GM19238 (cell line): ENCODE measurements at regions not wholly inside any gene's neighbourhood (a gene's known extent, or its start where the extent isn't known, plus 50 kb on each side); places are given as distances from the start of the nearest gene placed in this dataset.
"Not testable (repeated sequence)": the region's sequence is repeated elsewhere in the genome, so short reads cannot be mapped to it uniquely, and the experiment has no call there.

ENCODE experiments used
- DNase-seq: peaks from one replicate; pipeline ENCODE4 v3.0.0; 2011; ENCODE audit warnings: low spot score; ENCODE audit not compliant: insufficient read length

DNA sequence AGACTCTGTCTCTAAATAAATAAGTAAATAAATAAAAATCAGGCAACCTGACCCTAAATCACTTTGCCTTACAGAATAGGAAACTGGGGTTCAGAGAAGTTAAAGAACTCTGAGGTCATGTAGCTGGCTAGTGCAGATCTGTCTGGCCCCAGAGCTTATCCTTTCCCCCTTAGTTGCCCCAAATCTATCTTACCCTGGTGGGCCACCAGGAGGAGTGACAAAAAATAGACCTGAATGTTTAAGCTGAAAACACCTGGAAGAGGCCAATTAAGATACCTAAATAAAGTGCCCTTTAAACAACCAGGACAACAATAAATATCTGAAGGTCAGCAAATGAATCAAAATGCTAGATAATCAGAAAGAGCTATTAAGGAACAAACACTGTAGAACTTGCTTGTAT is 59.7 kb downstream of the TEX35 start:
- DNase-seq = no peak

DNA sequence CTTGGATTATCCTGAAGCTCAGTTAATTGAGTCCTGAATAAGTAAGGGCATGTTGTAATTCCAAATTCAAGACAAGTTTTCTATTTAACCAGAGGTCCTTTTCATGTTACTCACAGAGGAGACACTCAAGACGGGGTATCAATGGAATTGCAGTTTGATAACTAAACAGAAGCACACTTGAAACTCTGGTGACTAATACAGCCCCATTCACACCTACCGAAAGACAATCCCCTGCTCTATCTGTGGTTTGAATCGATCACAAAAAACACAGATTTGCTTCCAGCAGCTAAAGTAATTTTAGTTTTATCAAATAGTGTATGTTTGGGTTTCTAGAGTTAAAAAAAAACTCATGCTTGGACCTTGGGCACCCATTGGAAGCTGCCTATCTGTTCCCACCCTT is 60.4 kb downstream of the TEX35 start:
- no peak for DNase-seq

DNA sequence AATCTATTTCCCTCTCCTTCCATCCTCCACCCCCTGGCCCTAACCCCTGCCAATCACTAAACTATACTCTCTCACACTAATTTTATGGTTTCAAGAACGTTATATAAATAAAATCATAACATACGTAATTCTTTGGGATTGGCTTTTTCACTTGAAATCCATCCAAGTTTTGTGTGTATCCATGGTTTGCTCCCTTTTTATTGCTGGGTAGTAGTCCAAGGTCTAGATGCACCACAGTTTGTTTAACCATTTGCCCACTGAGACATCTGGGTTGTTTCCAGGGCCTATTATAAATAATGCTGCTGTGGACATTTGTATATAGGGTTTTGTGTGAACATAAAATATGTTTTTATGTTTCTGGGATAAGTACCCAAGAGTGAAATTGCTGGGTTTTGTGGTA is 61.4 kb downstream of the TEX35 start:
- no peak for DNase-seq

DNA sequence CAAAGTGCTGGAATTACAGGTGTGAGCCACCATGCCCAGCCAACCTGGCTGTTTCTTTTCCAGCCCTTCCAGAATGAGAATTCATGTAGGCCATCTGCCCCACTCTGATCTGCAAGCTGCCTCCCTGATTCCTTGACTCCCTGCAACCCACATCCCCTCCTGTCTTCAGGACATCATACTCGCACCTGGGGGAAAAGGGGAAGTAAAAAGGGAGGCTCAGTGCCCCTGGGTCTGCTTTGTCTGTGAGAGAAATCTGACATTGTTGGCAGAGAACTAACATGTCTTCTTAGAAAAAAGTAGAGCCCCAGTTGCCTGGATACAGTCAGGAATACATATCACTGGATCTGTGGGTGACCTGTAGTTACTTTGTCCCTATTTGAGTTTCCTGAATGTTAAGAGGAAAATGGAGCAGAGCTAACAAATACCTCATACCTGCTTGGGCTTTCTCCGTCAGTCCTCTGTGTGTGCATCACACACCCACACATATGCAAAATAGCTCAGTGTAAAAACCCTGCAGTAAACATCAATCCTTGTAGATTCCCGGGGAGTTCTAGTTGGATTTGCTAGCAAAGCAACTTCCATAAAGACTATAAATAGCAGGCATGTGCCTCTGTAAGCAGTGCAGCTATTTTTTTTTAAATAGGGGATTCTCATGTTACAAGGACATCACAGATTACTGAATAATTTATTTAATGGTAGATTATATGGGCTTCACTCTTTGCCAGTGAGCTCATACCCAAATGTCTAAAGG is 62.9 kb downstream of the TEX35 start:
- no peak for DNase-seq

DNA sequence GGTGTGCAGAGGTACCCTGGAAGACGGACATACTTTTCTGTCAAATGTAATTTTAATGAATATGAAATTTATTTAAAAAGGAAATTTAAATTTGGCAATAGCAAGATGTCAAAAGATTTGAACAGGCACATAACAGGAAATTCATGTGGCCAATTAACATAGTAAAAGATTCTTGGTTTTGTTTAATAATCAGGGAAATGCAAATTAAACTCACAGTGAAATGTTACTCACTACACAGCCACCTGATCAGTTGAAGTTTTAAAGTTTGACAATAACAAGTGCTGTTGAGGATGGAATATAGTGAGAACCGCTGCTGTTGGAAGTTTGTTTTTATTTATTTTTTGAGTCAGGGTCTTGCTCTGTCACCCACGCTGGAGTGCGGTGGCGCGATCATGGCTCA is 63.9 kb downstream of the TEX35 start:
- DNase-seq = no peak

DNA sequence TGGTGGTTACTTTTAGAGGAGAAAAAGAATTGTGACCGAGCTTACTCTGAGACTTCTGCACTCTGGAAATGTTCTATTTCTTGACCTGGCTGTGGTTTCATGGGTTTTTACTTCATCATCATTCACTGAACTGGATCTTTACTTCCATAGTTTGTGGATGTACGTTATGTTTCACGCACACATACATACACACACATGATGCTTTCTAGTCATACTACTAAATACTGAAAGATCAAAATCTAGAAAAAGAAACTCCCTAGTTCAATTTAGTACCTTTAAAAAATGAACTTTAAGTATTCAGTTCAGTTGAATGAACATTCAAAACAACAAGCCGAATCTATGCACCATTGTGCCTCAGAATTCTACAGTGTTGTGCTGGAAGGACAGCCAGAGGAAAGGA is 65.0 kb downstream of the TEX35 start:
- DNase-seq = no peak

DNA sequence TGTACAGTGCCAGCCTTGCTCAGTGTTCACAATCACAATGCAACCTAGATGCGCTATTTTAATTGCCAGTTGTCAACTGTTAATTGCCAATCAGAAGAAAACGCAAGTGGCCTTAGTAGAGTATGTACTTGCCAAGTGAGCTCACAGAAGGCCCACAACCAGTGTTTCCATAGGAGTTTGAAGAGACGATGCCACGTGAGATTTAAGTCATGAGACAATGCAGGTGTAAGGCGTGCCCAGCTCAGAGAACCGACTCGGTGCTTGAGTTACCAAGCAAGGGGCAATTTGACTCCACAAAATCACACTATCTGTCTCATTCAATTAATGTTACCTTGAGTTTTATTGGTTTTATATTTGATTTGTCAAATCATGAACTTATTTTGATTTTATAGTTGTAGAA is 65.6 kb downstream of the TEX35 start:
- no peak for DNase-seq

DNA sequence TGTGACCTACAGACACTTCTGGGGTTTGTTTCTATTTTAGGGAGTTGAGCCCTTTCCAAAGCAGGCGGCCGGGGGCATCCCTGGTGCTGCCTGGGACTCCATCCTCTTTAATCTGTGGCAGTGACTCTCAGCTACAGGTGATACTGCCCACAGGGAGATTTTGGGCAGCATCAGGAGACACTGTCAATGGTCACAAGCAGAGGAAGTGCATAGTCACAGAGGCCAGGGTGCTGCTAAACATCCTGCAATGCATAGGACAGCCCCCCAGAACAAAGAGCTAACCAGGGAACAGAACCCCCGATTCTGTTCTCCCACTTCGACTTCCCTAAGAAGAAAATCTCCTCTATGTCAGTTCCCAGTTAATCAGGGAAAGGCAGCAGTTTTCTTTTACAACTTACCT is 66.2 kb downstream of the TEX35 start:
- no peak for DNase-seq

DNA sequence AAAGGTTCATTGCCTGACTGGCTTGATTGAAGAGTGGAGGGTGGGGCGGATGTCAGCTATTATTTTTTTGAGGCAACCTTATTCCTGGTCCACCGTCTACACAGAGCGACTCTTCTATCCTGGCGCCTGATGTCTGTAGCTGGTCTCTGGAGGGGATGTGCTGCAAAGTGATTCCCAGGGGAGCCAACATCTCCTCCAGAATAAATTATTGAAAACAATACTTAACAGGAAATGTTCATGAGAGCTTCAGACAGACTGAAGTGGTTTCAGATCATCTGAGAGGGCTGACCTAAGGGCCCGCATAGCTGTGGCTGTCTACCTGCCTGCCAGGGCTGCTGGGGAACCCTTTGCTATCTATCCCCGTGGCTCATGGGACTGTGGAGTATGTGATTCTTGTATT is 66.7 kb downstream of the TEX35 start:
- DNase-seq = no peak

DNA sequence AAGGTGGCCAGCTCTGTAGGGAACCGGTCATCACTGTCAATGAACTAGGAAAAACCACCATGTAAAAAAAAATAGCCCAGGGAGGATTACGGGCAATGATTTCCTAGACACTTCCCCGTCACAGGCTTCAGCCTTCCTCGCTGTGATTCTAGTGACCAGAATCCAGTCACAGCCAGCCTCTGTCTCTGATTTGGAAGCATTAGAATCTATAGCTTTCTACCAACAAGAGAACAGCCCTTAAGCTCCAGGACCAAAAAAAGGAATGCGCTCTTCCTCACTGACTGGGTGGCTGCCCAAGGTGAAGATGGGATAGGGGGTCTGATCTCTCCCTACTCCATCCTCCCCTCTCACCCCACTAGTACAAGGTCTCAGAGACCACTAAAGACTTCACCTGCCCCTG is 67.2 kb downstream of the TEX35 start:
- no peak for DNase-seq

DNA sequence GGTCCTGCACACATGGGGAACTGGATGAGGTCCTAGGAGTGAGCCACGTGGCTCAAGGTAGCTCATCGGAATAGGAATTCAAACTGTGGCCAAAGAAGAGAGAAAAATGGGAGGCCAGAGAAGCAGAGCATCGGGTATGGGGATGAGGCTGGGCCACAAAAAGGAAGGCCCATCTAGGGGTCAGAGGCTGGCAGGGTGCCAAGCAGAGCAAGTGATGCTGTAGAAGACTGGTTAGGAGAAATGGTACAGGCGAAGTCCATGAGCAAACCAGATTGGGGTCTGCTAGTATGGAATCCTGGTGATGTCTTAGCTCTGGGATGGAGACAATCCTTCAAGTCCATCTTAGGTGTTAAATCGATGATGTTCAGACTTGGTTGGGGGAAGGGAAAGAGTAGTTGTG is 68.0 kb downstream of the TEX35 start:
- no peak for DNase-seq

DNA sequence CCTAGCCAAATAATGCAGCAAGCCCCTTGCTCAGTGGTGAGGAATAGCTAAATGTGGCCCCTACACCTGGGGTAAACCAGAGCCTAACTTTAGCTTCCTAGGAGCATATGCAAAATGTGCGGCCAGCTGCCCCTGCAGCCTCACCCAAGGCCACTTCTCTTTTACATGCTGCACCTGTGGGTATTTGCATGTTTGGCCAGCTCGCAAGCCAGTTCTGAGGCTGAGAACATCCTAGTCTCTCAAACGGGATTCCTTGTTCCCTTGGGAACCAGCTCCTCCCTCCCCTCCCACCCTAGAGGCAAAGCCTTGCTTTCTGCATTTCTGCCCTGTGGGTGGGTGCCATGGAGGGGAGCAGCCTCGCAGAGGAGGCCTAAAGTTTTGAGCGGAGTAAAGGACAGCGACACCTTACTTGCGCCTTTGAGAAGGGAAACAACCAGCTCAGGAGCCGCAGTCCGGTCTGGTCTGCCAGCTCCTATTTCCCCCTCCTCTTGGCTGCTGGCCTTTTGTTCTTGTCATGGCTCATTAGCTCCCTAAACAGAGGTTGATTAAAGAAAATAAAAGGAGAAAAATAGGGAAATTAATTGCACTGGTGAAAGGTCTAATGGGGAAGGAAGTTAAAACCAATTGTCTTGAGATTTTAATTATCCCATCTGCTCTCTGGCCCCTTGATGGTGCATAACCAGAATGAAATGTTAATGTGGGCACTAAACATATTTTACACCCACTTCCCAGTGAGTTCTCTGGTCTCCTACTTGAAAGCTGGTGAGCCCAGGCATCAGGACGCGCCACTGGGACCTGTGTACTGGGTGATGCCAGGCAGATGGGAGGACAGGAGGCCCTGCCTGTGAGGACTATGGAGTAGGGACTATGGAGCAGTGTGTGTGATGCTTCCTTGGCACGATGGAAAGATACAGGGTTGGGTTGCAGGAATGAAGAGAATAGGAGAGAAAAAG is 68.7 kb downstream of the TEX35 start:
- DNase-seq = no peak

DNA sequence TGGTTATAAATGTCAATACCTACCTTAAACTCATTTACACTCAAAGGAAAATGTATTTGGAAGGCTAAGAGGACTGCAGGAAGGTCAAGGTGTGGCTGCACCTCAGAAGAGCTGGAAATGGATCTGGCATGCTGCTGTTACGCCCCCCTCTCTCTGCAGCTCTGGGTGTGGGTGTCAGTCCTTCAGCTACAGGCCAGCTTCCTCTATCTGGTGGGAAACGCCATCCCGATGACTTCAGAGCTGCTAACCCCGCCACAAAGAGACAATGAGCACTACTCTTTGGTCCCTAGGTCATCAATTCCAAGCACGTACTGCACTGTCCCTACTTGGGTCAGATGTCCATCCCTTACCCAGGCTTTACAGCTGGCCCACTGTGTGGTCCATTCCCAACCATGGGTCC is 74.2 kb downstream of the TEX35 start:
- no peak for DNase-seq

DNA sequence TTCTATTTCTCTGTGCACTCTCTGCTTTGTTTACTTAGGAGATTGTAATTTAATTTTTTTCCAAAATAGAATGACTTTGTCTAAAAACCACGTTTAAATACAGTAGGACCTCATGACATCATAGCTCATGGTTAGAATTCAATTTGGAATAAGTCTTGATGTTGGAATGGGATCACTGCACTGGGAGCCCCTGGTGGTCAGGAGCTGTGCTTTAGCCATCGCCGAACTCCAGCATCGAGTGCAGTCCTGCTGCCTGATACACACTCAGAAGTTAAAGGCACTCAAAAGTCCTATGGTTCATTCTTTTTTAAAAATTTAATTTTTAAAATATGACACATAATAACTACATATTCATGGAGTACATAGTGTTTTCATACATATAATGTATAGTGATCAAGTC is 75.1 kb downstream of the TEX35 start:
- no peak for DNase-seq

DNA sequence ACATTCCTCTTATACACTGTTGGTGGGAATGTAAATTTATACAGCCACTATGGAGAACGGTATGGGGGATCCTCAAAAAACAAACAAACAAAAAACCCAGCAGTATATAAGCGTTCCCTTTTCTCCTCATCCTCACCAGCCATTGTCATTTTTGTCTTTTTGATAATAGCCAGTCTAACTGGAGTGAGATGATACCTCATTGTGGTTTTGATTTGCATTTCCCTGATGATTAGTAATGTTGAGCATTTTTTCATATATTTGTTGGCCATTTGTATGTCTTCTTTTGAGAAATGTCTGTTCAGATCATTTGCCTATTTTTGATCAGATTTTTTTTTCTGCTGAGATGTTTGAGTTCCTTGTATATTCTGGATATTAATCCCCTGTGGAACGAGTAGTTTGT is 76.1 kb downstream of the TEX35 start:
- not testable (repeated sequence) for DNase-seq

DNA sequence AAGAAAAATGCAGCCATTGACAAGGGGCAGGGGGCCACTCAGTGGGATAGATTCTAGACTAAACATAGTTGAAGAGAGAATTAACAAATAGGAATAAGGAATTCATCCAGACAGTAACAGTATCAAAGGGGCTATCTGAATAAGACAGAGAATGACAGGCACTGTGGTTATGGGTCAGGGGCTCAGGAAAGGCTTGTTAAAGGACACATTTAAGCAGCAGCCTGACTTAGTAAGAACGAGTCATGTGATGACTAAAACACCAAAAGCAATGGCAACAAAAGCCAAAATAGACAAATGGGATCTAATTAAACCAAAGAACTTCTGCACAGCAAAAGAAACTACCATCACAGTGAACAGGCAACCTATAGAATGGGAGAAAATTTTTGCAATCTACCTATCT is 78.9 kb downstream of the TEX35 start:
- not testable (repeated sequence) for DNase-seq

DNA sequence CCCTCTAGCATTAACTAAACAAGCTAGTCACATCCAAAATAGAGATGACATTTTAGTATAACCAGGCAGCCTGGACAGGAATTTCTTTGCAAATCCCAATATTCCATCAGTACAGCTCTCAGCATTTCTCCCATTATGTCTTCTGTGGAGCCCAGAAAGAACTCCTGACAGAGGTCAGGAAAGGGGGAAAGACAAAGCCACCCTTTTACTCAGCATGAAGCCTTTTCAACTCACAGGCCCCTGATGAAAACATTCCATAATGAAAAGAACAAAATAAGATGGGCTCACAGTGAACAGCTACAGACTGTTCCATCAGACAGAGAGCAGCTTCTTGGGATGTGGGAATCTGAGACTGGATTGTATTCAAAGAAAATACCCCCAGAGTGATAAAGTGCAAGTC is 80.6 kb downstream of the TEX35 start:
- DNase-seq = no peak

DNA sequence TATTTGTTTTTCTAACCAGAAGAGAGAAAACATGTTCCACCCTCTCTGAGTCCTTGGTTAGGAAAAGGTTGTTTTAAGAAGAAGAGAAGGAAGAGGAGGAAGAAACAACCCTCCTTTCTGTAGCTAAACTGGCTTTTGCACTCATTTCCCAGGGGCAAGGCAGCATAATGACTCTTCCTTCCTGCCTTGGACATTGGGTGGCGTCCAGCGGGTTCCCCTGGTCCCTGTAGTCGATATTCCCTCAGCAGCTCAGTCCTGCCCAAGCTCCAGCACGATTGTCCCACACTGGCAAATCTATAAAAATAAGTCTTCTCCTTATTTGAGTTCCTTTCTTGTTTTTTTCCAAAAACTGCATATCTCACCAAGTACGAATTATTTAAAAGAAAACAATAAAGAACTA is 81.2 kb downstream of the TEX35 start:
- no peak for DNase-seq

DNA sequence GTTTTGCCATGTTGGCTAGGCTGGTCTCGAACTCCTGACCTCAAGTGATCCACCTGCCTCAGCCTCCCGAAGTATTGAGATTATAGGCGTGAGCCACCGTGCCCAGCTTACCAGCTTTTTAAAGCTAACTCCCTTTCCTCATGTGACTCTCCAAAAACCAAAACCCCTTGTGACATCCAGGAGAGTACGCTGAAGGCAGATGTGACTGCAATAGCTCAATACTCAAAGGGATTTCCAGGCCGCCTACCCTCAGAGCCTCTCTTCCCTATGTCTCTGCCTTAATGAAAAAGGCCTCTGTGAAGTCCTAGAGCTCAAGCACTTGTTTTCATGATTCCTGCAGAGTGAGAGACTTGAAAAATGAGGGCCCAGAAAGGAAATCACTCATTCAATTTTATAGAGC is 82.6 kb downstream of the TEX35 start:
- DNase-seq = no peak

DNA sequence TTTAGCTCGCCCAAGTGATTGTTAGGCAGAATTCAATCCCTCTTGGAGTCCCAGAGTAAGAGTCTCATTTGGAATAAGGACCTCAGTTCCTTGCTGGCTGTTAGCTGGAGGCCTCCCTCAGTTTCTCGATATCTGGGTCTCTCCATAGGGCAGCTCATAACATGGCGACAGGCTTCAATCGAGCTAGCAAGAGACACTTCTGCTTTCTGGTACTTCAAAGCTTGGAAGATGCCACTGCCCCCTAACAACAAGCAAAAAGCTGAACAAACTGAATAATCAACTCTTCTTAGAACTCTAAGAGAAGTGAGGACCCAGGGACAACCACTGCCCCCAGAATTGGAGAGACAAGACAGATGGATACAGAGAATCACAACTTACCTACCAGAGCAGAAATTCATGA is 86.2 kb downstream of the TEX35 start:
- no peak for DNase-seq

DNA sequence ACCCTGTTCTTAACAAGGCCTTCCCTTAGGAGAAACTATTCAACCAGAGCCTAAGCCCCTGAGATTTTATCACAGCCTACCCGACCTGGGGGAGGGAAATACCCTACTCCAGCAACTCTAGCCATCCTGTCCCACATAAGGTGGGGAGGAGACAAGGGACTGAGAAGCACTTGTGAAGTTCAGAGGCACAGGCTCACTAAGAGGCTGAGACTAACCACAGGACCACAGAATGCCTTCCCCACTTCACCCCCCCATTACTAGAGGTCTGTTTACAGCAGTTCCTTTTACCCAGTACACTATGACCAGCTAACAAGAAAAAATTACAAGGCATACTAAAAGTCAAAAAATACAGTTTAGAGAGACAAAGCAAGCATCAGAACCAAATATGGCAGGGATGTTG is 86.8 kb downstream of the TEX35 start:
- no peak for DNase-seq

DNA sequence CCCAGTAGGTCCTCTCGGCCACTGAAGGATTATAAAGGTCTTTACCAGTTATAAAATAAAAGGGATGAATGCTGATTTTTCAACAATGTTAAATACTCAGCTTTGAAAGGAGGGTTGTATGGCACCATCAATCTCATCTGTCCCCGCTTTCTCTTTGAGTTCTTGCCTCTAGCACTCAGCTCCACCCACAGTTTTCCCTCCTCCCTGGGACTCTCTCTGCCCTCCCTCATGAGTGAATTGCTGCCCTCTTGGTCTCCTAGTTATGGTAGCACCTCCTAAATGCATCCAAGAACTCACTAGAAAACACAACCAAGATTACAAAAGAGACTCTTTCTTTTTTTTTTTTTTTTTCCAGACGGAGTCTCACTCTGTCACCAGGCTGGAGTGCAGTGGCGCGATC is 91.0 kb downstream of the TEX35 start:
- DNase-seq = no peak

DNA sequence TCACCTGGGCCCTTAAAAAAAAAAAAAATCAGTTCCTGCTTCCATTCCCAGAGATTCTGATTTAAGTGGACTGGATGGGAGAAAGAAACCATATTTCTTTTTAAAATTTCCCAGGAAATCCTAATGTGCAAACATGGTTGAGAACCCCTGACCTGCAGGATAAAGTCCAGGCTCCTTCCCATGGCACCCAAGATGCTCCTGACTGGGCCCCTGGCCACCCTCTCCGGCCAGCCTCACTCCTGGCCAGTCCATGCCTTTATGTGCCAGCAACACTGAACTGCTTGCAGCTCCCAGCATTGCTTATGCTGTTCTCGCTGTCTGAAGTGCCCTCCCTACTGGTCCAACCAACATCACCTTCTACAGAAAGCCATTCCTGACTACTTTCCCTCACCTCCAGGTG is 93.9 kb downstream of the TEX35 start:
- DNase-seq = no peak
